ENCODE measurements at regions not wholly inside any gene's neighbourhood (a gene's known extent, or its start where the extent isn't known, plus 50 kb on each side); places are given as distances from the start of the nearest gene placed in this dataset.
A peak's percentile ranks its signal among the peaks of the same experiment; 100 is the strongest.

GRCh38 chr2:182522405-182522896 is 95.6 kb upstream of the PDE1A start:
- TF ChIP-seq POLR2AphosphoS5 (IDR thresholded peaks at IDR 0.05): peak; percentile 31
- TF ChIP-seq CTCF (IDR thresholded peaks at IDR 0.05; ENCODE audit: poor library complexity, severe bottlenecking): no peak
- TF ChIP-seq EP300 (conservative IDR thresholded peaks at IDR 0.05; ENCODE audit: poor library complexity, severe bottlenecking): no peak
- no peak for TF ChIP-seq REST (IDR thresholded peaks at IDR 0.05; ENCODE audit: borderline replicate concordance)
- no peak for TF ChIP-seq RAD21 (conservative IDR thresholded peaks at IDR 0.05)
- TF ChIP-seq TAF1 (IDR thresholded peaks at IDR 0.05; ENCODE audit: low read depth): no peak

Measured in neural cell (in vitro differentiated cells).